ENCODE measurements at regions not wholly inside any gene's neighbourhood (a gene's known extent, or its start where the extent isn't known, plus 50 kb on each side); places are given as distances from the start of the nearest gene placed in this dataset.

- H3K23ac ChIP-seq (ENCODE audit: insufficient read length): no peak overlapping the region
- H2BK120ac ChIP-seq (replicated peaks; ENCODE audit: low read depth, low read length): no peak overlapping the region
- H4K8ac ChIP-seq (ENCODE audit: extremely low read depth, insufficient read depth, low read length): no peak overlapping the region
- no peak overlapping the region for H4K91ac ChIP-seq (replicated peaks; ENCODE audit: insufficient read length, low read length)
- DNase-seq (ENCODE audit: low read depth in 1 of 2, low spot score in 2 of 2): no peak
- H2BK5ac ChIP-seq (ENCODE audit: low read depth, low read length): no peak overlapping the region
- no peak overlapping the region for H3K4me2 ChIP-seq (ENCODE audit: insufficient read depth in 1 of 2, low read depth in 2 of 2, low read length in 2 of 2)
- no peak overlapping the region for H4K5ac ChIP-seq (ENCODE audit: insufficient read length, low read depth, low read length)
- ChIA-PET CTCF (ENCODE audit: partially characterized antibody) (no interaction called here), POLR2A (ENCODE audit: partially characterized antibody) (no interaction called here)
- no peak overlapping the region for H3K27ac ChIP-seq (ENCODE audit: low read depth, low read length)
- no peaks in the 10 kb centered on the region for H3K79me2 ChIP-seq (ENCODE audit: control insufficient read depth in 1 of 2, insufficient read depth in 2 of 2, low read length in 2 of 2)
- H3K9me3 ChIP-seq (ENCODE audit: insufficient read depth in 2 of 2, low read depth in 1 of 2, low read length in 1 of 2): no peaks in the 10 kb centered on the region
- H3K36me3 ChIP-seq (ENCODE audit: control insufficient read depth in 2 of 4, insufficient read depth in 4 of 4, low read length in 3 of 4): no peaks in the 10 kb centered on the region
- no peak overlapping the region for H2BK15ac ChIP-seq (ENCODE audit: low read length)
- H3K4me3 ChIP-seq (ENCODE audit: extremely low read depth in 1 of 4, insufficient read depth in 2 of 4, low read depth in 3 of 4, low read length in 4 of 4): no peak overlapping the region
- no peak overlapping the region for H3K9ac ChIP-seq (replicated peaks in 1 of 4; ENCODE audit: extremely low read depth in 1 of 4, low read depth in 3 of 4, low read length in 3 of 4)
- H3K79me1 ChIP-seq (ENCODE audit: low read depth, low read length): no peaks in the 10 kb centered on the region
- H2AK5ac ChIP-seq (ENCODE audit: low read depth, low read length): no peak overlapping the region
- H2BK20ac ChIP-seq (ENCODE audit: low read length): no peak overlapping the region
- H3K27me3 ChIP-seq (replicated peaks in 1 of 4; ENCODE audit: control insufficient read depth in 3 of 4, extremely low read depth in 1 of 4, insufficient read depth in 3 of 4, low read length in 3 of 4): no peaks in the 10 kb centered on the region
- H3K56ac ChIP-seq (replicated peaks; ENCODE audit: insufficient read length, low read depth, low read length): no peak overlapping the region
- no peaks in the 10 kb centered on the region for H4K20me1 ChIP-seq (replicated peaks in 1 of 2; ENCODE audit: control insufficient read depth in 1 of 2, insufficient read depth in 2 of 2, low read length in 2 of 2)
- H2AFZ ChIP-seq (ENCODE audit: low read length): no peak overlapping the region
- H3K4me1 ChIP-seq (replicated peaks in 1 of 4; ENCODE audit: control insufficient read depth in 3 of 4, insufficient read depth in 4 of 4, low read length in 3 of 4): no peaks in the 10 kb centered on the region; a peak in 2 of 7 replicates
- H3K14ac ChIP-seq (ENCODE audit: insufficient read length): no peak overlapping the region
- no peak overlapping the region for H2BK12ac ChIP-seq (ENCODE audit: low read depth, low read length)
- H3K18ac ChIP-seq (ENCODE audit: extremely low read depth, low read length): no peak overlapping the region
- no peak overlapping the region for H3K4ac ChIP-seq (replicated peaks; ENCODE audit: insufficient read length, low read depth, low read length)
- 88% methylated on average over 1 of the region's 1 CpG; no CpG with 5 or more reads in 1 of the 2 experiments for WGBS, 2 experiments (ENCODE audit: extremely low coverage in 1 of 2, insufficient coverage in 1 of 2, insufficient read length in 1 of 2, insufficient replicate concordance in 2 of 2, low coverage in 1 of 2, low lambda C conversion rate in 2 of 2, missing lambda C conversion rate in 1 of 2)
- FAIRE-seq: no peak
- H3K23me2 ChIP-seq (ENCODE audit: low read depth, low read length): no peaks in the 10 kb centered on the region
- TF ChIP-seq SIX5 (IDR thresholded peaks at IDR 0.05; ENCODE audit: low read depth, low read length) (no peak), ZNF274 (IDR thresholded peaks at IDR 0.05; ENCODE audit: borderline replicate concordance, extremely low read depth, low read length) (no peak), POLR2A (IDR thresholded peaks at IDR 0.05; ENCODE audit: control extremely low read depth in 1 of 2, low read depth in 2 of 2, low read length in 2 of 2) (no peak), CBX5 (IDR thresholded peaks at IDR 0.05; ENCODE audit: low read depth, low read length) (no peak), SAP30 (IDR thresholded peaks at IDR 0.05; ENCODE audit: insufficient read depth, insufficient replicate concordance, low read length) (no peak), KDM4A (IDR thresholded peaks at IDR 0.05; ENCODE audit: low read depth, low read length, severe bottlenecking) (no peak), MAX (IDR thresholded peaks at IDR 0.05) (no peak), MAFK (IDR thresholded peaks at IDR 0.05; ENCODE audit: low read depth, low read length) (no peak)
Observed at GRCh38 chr3:171951597-171951996, 87.8 kb upstream of the FNDC3B start.

Data from H1 (cell line).